Epithelial cell of esophagus (primary cell): ENCODE measurements at regions not wholly inside any gene's neighbourhood (a gene's known extent, or its start where the extent isn't known, plus 50 kb on each side); places are given as distances from the start of the nearest gene placed in this dataset.

Experiments used
- DNase-seq: peaks from one replicate; pipeline ENCODE4 v3.0.0; 2010; ENCODE audit warnings: low read depth
- H3K4me3 ChIP-seq: 2 replicates; pipeline ENCODE4 v1.5.1; 2011; ENCODE audit warnings: mild to moderate bottlenecking, low read length, control low read depth
- TF ChIP-seq, protein P1 (sequence below): IDR thresholded peaks from 2 replicates; pipeline ENCODE4 v1.5.1; 2011; ENCODE audit warnings: low read depth, mild to moderate bottlenecking, low read length, control low read depth, inconsistent platforms; ENCODE audit not compliant: insufficient read depth; ENCODE audit errors: missing control alignments

DNA sequence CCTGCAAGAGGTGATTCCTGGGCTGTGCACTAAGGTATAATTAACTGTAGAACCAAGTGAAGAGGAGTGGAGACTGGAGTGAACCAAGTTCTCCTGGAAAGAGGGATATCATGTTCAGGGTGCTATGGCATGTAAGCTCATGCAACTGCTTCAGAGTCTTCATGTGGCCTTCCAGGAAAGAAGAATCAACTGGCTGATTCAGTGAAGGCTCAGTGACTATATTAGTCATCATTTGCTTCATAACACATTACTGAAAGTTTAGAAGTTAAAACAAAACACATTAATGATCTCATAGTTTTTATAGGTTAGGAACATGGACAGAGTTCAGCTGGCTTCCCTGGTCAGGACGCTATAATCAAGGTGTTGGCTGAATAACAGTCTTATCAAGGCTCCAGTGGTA, 1200.8 kb upstream of the GYPC start:
- H3K4me3 ChIP-seq: no peak overlapping the region
- peak; percentile 17 for DNase-seq
- TF ChIP-seq, protein P1, sequence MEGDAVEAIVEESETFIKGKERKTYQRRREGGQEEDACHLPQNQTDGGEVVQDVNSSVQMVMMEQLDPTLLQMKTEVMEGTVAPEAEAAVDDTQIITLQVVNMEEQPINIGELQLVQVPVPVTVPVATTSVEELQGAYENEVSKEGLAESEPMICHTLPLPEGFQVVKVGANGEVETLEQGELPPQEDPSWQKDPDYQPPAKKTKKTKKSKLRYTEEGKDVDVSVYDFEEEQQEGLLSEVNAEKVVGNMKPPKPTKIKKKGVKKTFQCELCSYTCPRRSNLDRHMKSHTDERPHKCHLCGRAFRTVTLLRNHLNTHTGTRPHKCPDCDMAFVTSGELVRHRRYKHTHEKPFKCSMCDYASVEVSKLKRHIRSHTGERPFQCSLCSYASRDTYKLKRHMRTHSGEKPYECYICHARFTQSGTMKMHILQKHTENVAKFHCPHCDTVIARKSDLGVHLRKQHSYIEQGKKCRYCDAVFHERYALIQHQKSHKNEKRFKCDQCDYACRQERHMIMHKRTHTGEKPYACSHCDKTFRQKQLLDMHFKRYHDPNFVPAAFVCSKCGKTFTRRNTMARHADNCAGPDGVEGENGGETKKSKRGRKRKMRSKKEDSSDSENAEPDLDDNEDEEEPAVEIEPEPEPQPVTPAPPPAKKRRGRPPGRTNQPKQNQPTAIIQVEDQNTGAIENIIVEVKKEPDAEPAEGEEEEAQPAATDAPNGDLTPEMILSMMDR: no peak

DNA sequence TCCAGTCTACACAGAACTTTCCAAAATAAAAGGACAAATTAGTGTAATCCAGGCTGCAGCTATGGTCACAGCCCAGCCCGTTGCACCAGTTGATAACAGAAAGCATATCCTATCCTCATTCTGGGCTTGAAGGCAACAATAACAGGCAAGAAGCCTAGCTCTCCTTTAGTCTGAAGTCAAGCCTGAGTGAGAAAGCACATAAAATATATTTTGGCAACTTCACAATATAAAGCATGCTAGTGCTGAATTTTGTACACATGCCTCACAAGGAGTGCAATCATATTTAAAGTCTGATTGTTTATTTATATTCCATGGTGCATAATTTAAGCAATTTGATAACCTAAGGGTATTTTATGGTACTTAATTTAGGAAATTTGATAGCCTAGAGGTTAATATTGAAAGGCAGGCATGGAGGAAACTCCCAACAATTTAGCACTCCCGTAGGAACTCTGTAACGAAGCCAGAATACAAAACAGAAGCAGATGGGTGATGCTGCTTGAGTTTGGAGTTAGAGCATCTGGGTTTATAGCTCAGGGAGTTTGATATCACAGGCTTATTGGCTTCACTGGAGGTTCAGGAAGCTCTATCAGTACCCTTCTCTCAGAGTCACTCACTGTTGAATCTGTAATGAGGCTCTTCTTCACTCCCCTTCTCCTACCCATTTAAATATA, 1199.1 kb upstream of the GYPC start:
- DNase-seq: no peak
- TF ChIP-seq, protein P1: no peak
- no peak overlapping the region for H3K4me3 ChIP-seq

DNA sequence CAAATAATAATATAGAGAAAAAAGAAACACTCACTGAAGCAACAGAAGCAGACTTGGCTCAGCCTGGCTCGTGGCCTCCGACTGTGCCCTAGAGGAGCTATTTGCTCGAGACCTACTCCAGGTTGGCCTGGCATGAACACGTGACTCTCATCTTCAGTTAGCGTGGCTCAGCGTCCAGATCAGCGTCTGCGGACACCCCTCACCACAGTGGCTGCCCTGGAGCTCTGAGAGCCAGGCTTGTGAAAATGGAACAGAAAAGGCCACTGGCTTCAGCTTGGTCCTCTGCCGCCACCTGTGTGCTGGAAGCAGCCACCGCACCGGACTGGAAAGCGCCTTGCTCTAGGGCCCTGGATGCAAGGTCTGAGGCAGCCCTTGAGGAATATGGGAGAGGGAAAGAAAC, 1184.0 kb upstream of the GYPC start:
- peak; percentile 25 for DNase-seq
- TF ChIP-seq, protein P1: peak; percentile 30
- H3K4me3 ChIP-seq: no peak overlapping the region

DNA sequence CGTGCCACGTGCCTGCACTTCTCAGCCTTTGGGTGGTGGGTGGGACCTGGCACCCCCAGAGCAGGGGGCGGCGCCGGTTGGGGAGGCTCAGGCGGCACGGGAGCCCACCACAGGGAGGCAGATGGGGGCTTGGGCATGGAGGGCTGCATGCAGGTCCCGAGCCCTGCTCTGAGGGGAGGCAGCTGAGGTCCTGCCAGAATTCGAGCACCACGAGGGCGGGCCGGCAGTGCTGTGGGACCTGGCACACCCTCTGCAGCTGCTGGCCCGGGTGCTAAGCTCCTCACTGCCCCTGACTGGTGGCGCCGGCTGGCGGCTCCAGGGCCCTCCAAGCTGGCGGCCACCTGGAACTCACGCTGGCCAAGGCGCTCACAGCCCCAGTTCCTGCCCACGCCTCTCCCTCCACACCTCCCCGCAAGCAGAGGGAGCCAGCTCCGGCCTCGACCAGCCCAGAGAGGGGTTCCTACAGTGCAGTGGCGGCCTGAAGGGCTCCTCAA, 1176.8 kb upstream of the GYPC start:
- TF ChIP-seq, protein P1: no peak
- no peak overlapping the region for H3K4me3 ChIP-seq
- no peak for DNase-seq

DNA sequence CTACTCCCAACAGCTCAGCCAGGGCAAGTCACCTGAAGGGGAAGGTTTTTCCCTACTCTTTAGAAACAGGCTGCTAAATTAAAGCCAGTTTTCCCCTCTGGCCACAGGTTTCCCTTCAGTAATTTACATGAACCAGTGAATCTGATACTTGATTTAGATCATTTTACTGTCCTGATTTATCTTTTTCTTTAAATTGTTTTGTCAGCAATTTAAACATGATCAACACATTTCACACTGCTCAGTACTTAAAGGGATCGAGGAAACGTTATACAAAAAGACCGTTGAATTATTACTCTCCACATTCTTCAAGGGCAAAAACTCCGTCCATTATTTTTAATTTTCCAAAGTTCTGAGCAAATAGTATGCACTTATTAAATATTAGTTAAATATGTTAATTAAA, 1165.7 kb upstream of the GYPC start:
- H3K4me3 ChIP-seq: no peak overlapping the region
- TF ChIP-seq, protein P1: no peak
- no peak for DNase-seq

DNA sequence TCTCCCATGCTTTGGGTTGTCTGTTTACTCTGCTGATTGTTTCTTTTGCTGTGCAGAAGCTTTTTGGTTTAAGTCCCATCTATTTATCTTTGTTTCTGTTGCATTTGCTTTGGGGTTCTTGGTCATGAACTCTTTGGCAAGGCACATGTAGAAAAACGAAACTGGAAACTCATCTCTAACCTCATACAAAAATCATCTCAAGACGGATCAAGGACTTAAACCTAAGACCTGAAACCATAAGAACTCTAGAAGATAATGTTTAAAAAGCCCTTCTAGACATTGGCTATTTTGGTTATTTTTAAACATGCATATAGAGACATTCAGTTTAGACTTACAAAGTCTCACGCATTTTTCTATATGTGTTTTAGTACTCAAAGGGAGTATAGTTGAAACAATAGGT, 1164.3 kb upstream of the GYPC start:
- TF ChIP-seq, protein P1: no peak
- DNase-seq: no peak
- H3K4me3 ChIP-seq: no peak overlapping the region

DNA sequence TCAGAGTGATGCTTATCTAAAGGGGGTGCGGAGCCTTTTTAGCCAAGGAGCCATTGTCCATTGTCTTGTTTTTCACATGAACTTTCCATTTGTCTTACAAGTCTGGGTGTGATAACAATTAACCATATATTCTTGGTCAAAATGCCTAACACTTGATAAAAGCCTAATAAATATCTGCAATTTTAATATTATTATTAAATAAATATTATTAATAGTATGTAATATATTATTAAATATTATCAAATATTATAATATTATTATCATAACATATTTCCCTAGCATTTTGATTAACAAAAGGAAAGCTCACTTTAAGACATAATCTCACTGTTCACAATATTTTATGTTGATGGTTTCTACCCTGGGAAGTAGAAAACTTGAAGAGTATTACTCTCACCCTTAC, 1143.6 kb upstream of the GYPC start:
- H3K4me3 ChIP-seq: no peak overlapping the region
- TF ChIP-seq, protein P1: no peak
- DNase-seq: no peak
